ENCODE measurements at regions not wholly inside any gene's neighbourhood (a gene's known extent, or its start where the extent isn't known, plus 50 kb on each side); places are given as distances from the start of the nearest gene placed in this dataset.

GRCh38 chr14:101449114-101449513 is 112.2 kb upstream of the DIO3 start:
- Histone ChIP-seq H4K20me1 (ENCODE audit: insufficient read depth) (no peaks in the 10 kb centered on the region), H3K4me2 (ENCODE audit: low read length) (no peak overlapping the region), H3K27me3 (ENCODE audit: insufficient read depth, low read depth, low read length) (no peaks in the 10 kb centered on the region), H3K9me2 (ENCODE audit: insufficient read depth, low read length) (no peaks in the 10 kb centered on the region), H3K27ac (ENCODE audit: low read length) (no peak overlapping the region), H3K4me3 (ENCODE audit: low read length) (no peak overlapping the region), H3K79me2 (replicated peaks; ENCODE audit: insufficient read depth, low read length) (no peaks in the 10 kb centered on the region), H2AFZ (ENCODE audit: low read depth, low read length) (no peak overlapping the region), H3K9ac (ENCODE audit: low read length) (no peak overlapping the region), H3F3A (ENCODE audit: insufficient read depth, low read length, poor library complexity, severe bottlenecking) (no peaks in the 10 kb centered on the region), H3K9me3 (ENCODE audit: low read length) (no peaks in the 10 kb centered on the region), H3K36me3 (ENCODE audit: insufficient read depth, low read length) (no peaks in the 10 kb centered on the region)
- TF ChIP-seq TAF1 (IDR thresholded peaks at IDR 0.05; ENCODE audit: low read depth), result no peak
- TF ChIP-seq SMC3 (conservative IDR thresholded peaks at IDR 0.05; ENCODE audit: poor library complexity), result no peak
- TF ChIP-seq POLR2AphosphoS5 (IDR thresholded peaks at IDR 0.05), result no peak
- TF ChIP-seq RAD21 (conservative IDR thresholded peaks at IDR 0.05), result no peak
- no peak for TF ChIP-seq MXI1 (conservative IDR thresholded peaks at IDR 0.05; ENCODE audit: poor library complexity, severe bottlenecking)
- TF ChIP-seq CTCF (IDR thresholded peaks at IDR 0.05; ENCODE audit: poor library complexity, severe bottlenecking), result no peak
- no peak for TF ChIP-seq REST (IDR thresholded peaks at IDR 0.05; ENCODE audit: borderline replicate concordance)
- TF ChIP-seq EZH2 (IDR thresholded peaks at IDR 0.05; ENCODE audit: borderline replicate concordance, insufficient read depth, low read length, poor library complexity, severe bottlenecking), result no peak
- no peak for TF ChIP-seq EP300 (conservative IDR thresholded peaks at IDR 0.05; ENCODE audit: poor library complexity, severe bottlenecking)

GRCh38 chr14:101451166-101451565 is 110.1 kb upstream of the DIO3 start:
- TF ChIP-seq RAD21 (conservative IDR thresholded peaks at IDR 0.05) (no peak), SMC3 (conservative IDR thresholded peaks at IDR 0.05; ENCODE audit: poor library complexity) (no peak)
- Histone ChIP-seq H3K9me3 (ENCODE audit: low read length) (no peaks in the 10 kb centered on the region), H3K27me3 (ENCODE audit: insufficient read depth, low read depth, low read length) (peaks cover 12% of the 10 kb centered on the region), H3F3A (ENCODE audit: insufficient read depth, low read length, poor library complexity, severe bottlenecking) (no peaks in the 10 kb centered on the region), H3K79me2 (replicated peaks; ENCODE audit: insufficient read depth, low read length) (no peaks in the 10 kb centered on the region), H3K9ac (ENCODE audit: low read length) (no peak overlapping the region), H2AFZ (ENCODE audit: low read depth, low read length) (no peak overlapping the region), H3K4me2 (ENCODE audit: low read length) (no peak overlapping the region), H3K27ac (ENCODE audit: low read length) (no peak overlapping the region), H3K36me3 (ENCODE audit: insufficient read depth, low read length) (no peaks in the 10 kb centered on the region), H4K20me1 (ENCODE audit: insufficient read depth) (no peaks in the 10 kb centered on the region), H3K9me2 (ENCODE audit: insufficient read depth, low read length) (no peaks in the 10 kb centered on the region), H3K4me3 (ENCODE audit: low read length) (no peak overlapping the region)

- H2AFZ ChIP-seq (ENCODE audit: low read depth, low read length), result no peak overlapping the region
- H3K36me3 ChIP-seq (ENCODE audit: insufficient read depth, low read length), result no peaks in the 10 kb centered on the region
- H3K27me3 ChIP-seq (ENCODE audit: insufficient read depth, low read depth, low read length), result peaks cover 30% of the 10 kb centered on the region
- H3K9me2 ChIP-seq (ENCODE audit: insufficient read depth, low read length), result no peaks in the 10 kb centered on the region
- H3K4me2 ChIP-seq (ENCODE audit: low read length), result no peak overlapping the region
- no peak overlapping the region for H3K27ac ChIP-seq (ENCODE audit: low read length)
- H3K9ac ChIP-seq (ENCODE audit: low read length), result no peak overlapping the region
- H3F3A ChIP-seq (ENCODE audit: insufficient read depth, low read length, poor library complexity, severe bottlenecking), result no peaks in the 10 kb centered on the region
- TF ChIP-seq EZH2 (IDR thresholded peaks at IDR 0.05; ENCODE audit: borderline replicate concordance, insufficient read depth, low read length, poor library complexity, severe bottlenecking) (no peak), EP300 (conservative IDR thresholded peaks at IDR 0.05; ENCODE audit: poor library complexity, severe bottlenecking) (no peak), RAD21 (conservative IDR thresholded peaks at IDR 0.05) (no peak), MXI1 (conservative IDR thresholded peaks at IDR 0.05; ENCODE audit: poor library complexity, severe bottlenecking) (no peak)
- H3K9me3 ChIP-seq (ENCODE audit: low read length), result no peaks in the 10 kb centered on the region
- no peaks in the 10 kb centered on the region for H3K79me2 ChIP-seq (replicated peaks; ENCODE audit: insufficient read depth, low read length)
- no peak overlapping the region for H3K4me3 ChIP-seq (ENCODE audit: low read length)
- no peaks in the 10 kb centered on the region for H4K20me1 ChIP-seq (ENCODE audit: insufficient read depth)
Observed at GRCh38 chr14:101453225-101453624, 108.1 kb upstream of the DIO3 start.

Measured in neural cell (in vitro differentiated cells).